ENCODE measurements at regions not wholly inside any gene's neighbourhood (a gene's known extent, or its start where the extent isn't known, plus 50 kb on each side); places are given as distances from the start of the nearest gene placed in this dataset.

- no peak for TF ChIP-seq FOXA1 (IDR thresholded peaks at IDR 0.05)
- TF ChIP-seq MAX (IDR thresholded peaks at IDR 0.05): no peak
- no peak for TF ChIP-seq TAF1 (conservative IDR thresholded peaks at IDR 0.05)
- TF ChIP-seq CTCF (IDR thresholded peaks at IDR 0.05; ENCODE audit: low read depth, low read length, missing input control): no peak
- no peak for TF ChIP-seq ATF3 (IDR thresholded peaks at IDR 0.05)
- no peak for TF ChIP-seq GABPA (IDR thresholded peaks at IDR 0.05 in 1 of 2, conservative IDR thresholded peaks at IDR 0.05 in 1 of 2)
- TF ChIP-seq EGR1 (IDR thresholded peaks at IDR 0.05; ENCODE audit: low read depth in 2 of 2): no peak
- no peak for TF ChIP-seq ZBTB33 (IDR thresholded peaks at IDR 0.05)
- Histone ChIP-seq H3K27ac (ENCODE audit: low read depth in 1 of 2, low read length in 2 of 2) (no peak overlapping the region), H3K36me3 (ENCODE audit: control insufficient read depth in 4 of 4, insufficient read depth in 3 of 4, low read depth in 1 of 4, low read length in 3 of 4) (no peaks in the 10 kb centered on the region), H3K27me3 (ENCODE audit: control insufficient read depth in 4 of 4, insufficient read depth in 4 of 4, low read length in 3 of 4) (peaks cover 0 to 2% (median 1%) of the 10 kb centered on the region in 4 donors), H3K4me3 (ENCODE audit: low read depth in 1 of 3, low read length in 3 of 3) (no peak overlapping the region), H3K9me3 (ENCODE audit: control insufficient read depth in 4 of 4, low read length in 3 of 4) (no peaks in the 10 kb centered on the region), H3K4me1 (ENCODE audit: control insufficient read depth in 4 of 4, insufficient read depth in 4 of 4, low read length in 3 of 4) (no peaks in the 10 kb centered on the region), H3K9ac (ENCODE audit: low read depth in 1 of 2, low read length in 2 of 2) (no peak overlapping the region)
- WGBS: 92% methylated on average over 21 of the region's 21 CpGs
- no peak for DNase-seq (ENCODE audit: low spot score)
Measured at GRCh38 chr13:110991991-110992508, 77.2 kb upstream of the ANKRD10 start.

GRCh38 chr13:110989331-110989730 lies 74.5 kb upstream of the ANKRD10 start:
- WGBS: 77% methylated on average over 5 of the region's 5 CpGs
- TF ChIP-seq JUND (IDR thresholded peaks at IDR 0.05) (no peak), EGR1 (IDR thresholded peaks at IDR 0.05; ENCODE audit: low read depth in 2 of 2) (no peak), MAX (IDR thresholded peaks at IDR 0.05) (no peak), ZBTB33 (IDR thresholded peaks at IDR 0.05) (no peak), FOXA2 (IDR thresholded peaks at IDR 0.05) (no peak), RXRA (IDR thresholded peaks at IDR 0.05) (no peak), HNF4A (conservative IDR thresholded peaks at IDR 0.05) (no peak), YY1 (IDR thresholded peaks at IDR 0.05) (no peak), TAF1 (conservative IDR thresholded peaks at IDR 0.05) (no peak), CTCF (IDR thresholded peaks at IDR 0.05; ENCODE audit: low read depth, low read length, missing input control) (no peak), NR2F2 (IDR thresholded peaks at IDR 0.05) (no peak), SP1 (IDR thresholded peaks at IDR 0.05) (no peak), FOXA1 (IDR thresholded peaks at IDR 0.05) (no peak), HNF4G (IDR thresholded peaks at IDR 0.05) (no peak), GABPA (IDR thresholded peaks at IDR 0.05 in 1 of 2, conservative IDR thresholded peaks at IDR 0.05 in 1 of 2) (no peak), ATF3 (IDR thresholded peaks at IDR 0.05) (no peak), REST (IDR thresholded peaks at IDR 0.05) (no peak), RAD21 (IDR thresholded peaks at IDR 0.05) (no peak)
- Histone ChIP-seq H3K4me3 (ENCODE audit: low read depth in 1 of 3, low read length in 3 of 3) (no peak overlapping the region), H3K4me1 (ENCODE audit: control insufficient read depth in 4 of 4, insufficient read depth in 4 of 4, low read length in 3 of 4) (no peaks in the 10 kb centered on the region), H3K36me3 (ENCODE audit: control insufficient read depth in 4 of 4, insufficient read depth in 3 of 4, low read depth in 1 of 4, low read length in 3 of 4) (no peaks in the 10 kb centered on the region), H3K9me3 (ENCODE audit: control insufficient read depth in 4 of 4, low read length in 3 of 4) (no peaks in the 10 kb centered on the region), H3K27me3 (ENCODE audit: control insufficient read depth in 4 of 4, insufficient read depth in 4 of 4, low read length in 3 of 4) (peaks cover 0 to 6% (median 1%) of the 10 kb centered on the region in 4 donors), H3K9ac (ENCODE audit: low read depth in 1 of 2, low read length in 2 of 2) (no peak overlapping the region), H3K27ac (ENCODE audit: low read depth in 1 of 2, low read length in 2 of 2) (no peak overlapping the region)
- DNase-seq (ENCODE audit: low spot score): no peak

All from liver (tissue), 8 donors.